ENCODE measurements at regions not wholly inside any gene's neighbourhood (a gene's known extent, or its start where the extent isn't known, plus 50 kb on each side); places are given as distances from the start of the nearest gene placed in this dataset.

DNA sequence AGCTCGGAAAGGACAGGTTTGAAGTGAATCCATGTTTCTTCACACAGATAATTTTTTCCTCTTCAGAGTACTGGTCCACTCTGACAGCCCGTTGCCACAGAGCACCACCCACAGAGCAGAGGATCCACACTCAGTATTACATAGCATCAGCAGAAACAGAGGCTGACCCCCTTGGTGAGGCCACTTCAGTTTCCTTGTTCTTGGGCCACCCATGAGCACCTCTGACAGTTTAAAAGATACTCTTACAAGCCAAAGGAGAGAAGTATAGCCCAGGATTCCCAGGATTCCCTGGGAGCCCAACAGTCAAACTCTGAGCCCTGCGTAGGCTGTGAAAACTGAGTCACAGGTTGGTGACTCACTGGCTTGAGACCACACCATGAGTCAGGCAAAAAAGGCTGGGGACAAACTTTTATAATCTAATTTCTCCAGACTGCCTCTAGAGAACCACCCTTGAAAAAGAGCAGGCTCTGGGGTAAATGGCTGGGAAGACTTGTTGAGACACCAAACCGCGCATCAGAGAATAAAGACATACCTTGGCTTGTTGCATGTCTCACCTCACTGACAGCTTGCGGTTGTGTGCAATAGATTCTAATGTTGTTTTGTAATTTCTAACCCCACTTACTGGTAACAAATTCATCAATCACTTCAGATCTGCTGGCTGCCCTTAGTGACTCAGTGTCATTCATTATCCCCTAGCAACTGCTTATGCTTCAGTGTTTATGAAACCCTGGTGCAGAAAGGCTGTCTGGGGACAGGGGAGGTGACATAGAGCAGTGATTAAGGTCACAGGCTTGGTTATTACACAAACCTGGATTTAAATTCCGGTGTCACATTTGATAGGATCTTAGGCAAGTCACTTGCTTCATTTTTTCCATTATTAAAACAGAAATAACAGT, 56.9 kb upstream of the PRSS23 start:
- 0% methylated on average over 2 of the region's 7 CpGs; no CpG with 5 or more reads in 1 of the 2 experiments for WGBS, 2 experiments (ENCODE audit: extremely low coverage in 2 of 2, insufficient read length in 1 of 2)
- BruUV-seq (replicated peaks) = no TSS peak
- in situ Hi-C loops (cut with MboI; ENCODE audit: low sequenced_read_pairs) = no loop called here
- TF ChIP-seq ELK1 (IDR thresholded peaks at IDR 0.05; ENCODE audit: borderline replicate concordance, low read depth, low read length) (no peak), FOS (IDR thresholded peaks at IDR 0.05; ENCODE audit: low read depth, low read length) (peak; percentile 99), MAFK (IDR thresholded peaks at IDR 0.05; ENCODE audit: low read depth, low read length) (peak; percentile 55), RCOR1 (IDR thresholded peaks at IDR 0.05; ENCODE audit: insufficient replicate concordance, low read length) (peak; percentile 46), CHD1 (IDR thresholded peaks at IDR 0.05; ENCODE audit: low read depth, low read length) (no peak), MAZ (IDR thresholded peaks at IDR 0.05; ENCODE audit: borderline replicate concordance, low read depth, low read length) (peak; percentile 22), CEBPB (IDR thresholded peaks at IDR 0.05; ENCODE audit: low read depth, low read length) (peak; percentile 75; the same call in 1 of the 2 replicates), SMC3 (IDR thresholded peaks at IDR 0.05; ENCODE audit: low read depth, low read length) (0 out of 2 replicates have a peak, but pooled peaks have one; percentile 9), RFX5 (IDR thresholded peaks at IDR 0.05; ENCODE audit: low read depth, low read length) (peak; percentile 95), BHLHE40 (IDR thresholded peaks at IDR 0.05; ENCODE audit: low read depth, low read length) (peak; percentile 35), RAD21 (IDR thresholded peaks at IDR 0.05; ENCODE audit: low read length) (peak; percentile 33; the same call in 1 of the 2 replicates), NFE2L2 (IDR thresholded peaks at IDR 0.05; ENCODE audit: low read depth, low read length) (peak; percentile 91)
- TF ChIP-seq, protein P1, sequence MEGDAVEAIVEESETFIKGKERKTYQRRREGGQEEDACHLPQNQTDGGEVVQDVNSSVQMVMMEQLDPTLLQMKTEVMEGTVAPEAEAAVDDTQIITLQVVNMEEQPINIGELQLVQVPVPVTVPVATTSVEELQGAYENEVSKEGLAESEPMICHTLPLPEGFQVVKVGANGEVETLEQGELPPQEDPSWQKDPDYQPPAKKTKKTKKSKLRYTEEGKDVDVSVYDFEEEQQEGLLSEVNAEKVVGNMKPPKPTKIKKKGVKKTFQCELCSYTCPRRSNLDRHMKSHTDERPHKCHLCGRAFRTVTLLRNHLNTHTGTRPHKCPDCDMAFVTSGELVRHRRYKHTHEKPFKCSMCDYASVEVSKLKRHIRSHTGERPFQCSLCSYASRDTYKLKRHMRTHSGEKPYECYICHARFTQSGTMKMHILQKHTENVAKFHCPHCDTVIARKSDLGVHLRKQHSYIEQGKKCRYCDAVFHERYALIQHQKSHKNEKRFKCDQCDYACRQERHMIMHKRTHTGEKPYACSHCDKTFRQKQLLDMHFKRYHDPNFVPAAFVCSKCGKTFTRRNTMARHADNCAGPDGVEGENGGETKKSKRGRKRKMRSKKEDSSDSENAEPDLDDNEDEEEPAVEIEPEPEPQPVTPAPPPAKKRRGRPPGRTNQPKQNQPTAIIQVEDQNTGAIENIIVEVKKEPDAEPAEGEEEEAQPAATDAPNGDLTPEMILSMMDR (conservative IDR thresholded peaks at IDR 0.05; ENCODE audit: low read depth, low read length) = no peak

More for the DNA sequence above, 56.9 kb upstream of the PRSS23 start:
- Histone ChIP-seq H2AK5ac (ENCODE audit: low read depth, low read length) (peak overlapping the region; percentile 96), H4K5ac (ENCODE audit: low read depth, low read length) (peak overlapping the region; percentile 89), H4K91ac (ENCODE audit: insufficient read depth, low read depth, low read length) (peak overlapping the region; percentile 94), H3K4ac (ENCODE audit: low read depth, low read length) (peak overlapping the region; percentile 98), H4K20me1 (ENCODE audit: insufficient read depth, low read length) (no peaks in the 10 kb centered on the region), H3K4me2 (ENCODE audit: low read depth, low read length) (peak overlapping the region; percentile 76), H2BK120ac (ENCODE audit: low read depth, low read length) (peak overlapping the region; percentile 99), H3K23ac (ENCODE audit: low read depth, low read length) (peak overlapping the region; percentile 94), H3K79me1 (ENCODE audit: low read depth in 1 of 2, low read length in 2 of 2) (peaks cover 0 to 5% of the 10 kb centered on the region in 2 experiments; a peak in 1 of 4 replicates), H3K56ac (ENCODE audit: extremely low read depth, insufficient read depth, low read length) (peak overlapping the region; percentile 91), H3K27me3 (ENCODE audit: control insufficient read depth, insufficient read depth, low read length) (no peaks in the 10 kb centered on the region), H2BK20ac (ENCODE audit: low read depth, low read length) (peak overlapping the region; percentile 98), H3K9me3 (ENCODE audit: control insufficient read depth, insufficient read depth, low read length) (no peaks in the 10 kb centered on the region), H3K9me1 (ENCODE audit: insufficient read depth, low read length) (peaks cover 42% of the 10 kb centered on the region), H3K36me3 (ENCODE audit: control insufficient read depth, insufficient read depth, low read length) (no peaks in the 10 kb centered on the region), H3K14ac (replicated peaks; ENCODE audit: low read depth, low read length) (peak overlapping the region; percentile 96), H2BK5ac (ENCODE audit: low read depth, low read length, poor library complexity, severe bottlenecking) (peak overlapping the region; percentile 99), H3K9ac (ENCODE audit: low read depth, low read length) (peak overlapping the region; percentile 6; the same call in 1 of the 2 replicates), H4K8ac (ENCODE audit: low read depth in 2 of 2, low read length in 2 of 2) (peak overlapping the region; percentile 59 to 87), H2AK9ac (replicated peaks; ENCODE audit: low read depth, low read length, poor library complexity) (peak overlapping the region; percentile 50), H3K18ac (ENCODE audit: low read depth, low read length) (peak overlapping the region; percentile 95), H3K4me1 (ENCODE audit: control insufficient read depth, insufficient read depth, low read length) (peaks cover 36% of the 10 kb centered on the region), H2BK15ac (ENCODE audit: low read depth, low read length) (peak overlapping the region; percentile 88), H3K27ac (ENCODE audit: insufficient read depth, low read length) (peak overlapping the region; percentile 75), H2AFZ (replicated peaks; ENCODE audit: low read length, poor library complexity) (peak overlapping the region; percentile 80), H3K4me3 (ENCODE audit: insufficient read depth, low read depth, low read length) (no peak overlapping the region)
- dilution Hi-C loops (cut with HindIII; ENCODE audit: low sequenced_read_pairs, unreplicated experiment) (no loop called here), intact Hi-C loops (cut with micrococcal nuclease) (loop anchor here (2.0 to 5.0 kb wide), 4 partner anchors 57 to 286 kb away; partner anchors contain the start of gene PRSS23)
- ChIA-PET POLR2A (ENCODE audit: unreplicated experiment) (no interaction called here), CTCF (no interaction called here)
- peak; percentile 99 for DNase-seq
- peak; percentile 72 for ATAC-seq (ENCODE audit: low read depth)
